MCF 10A (cell line): ENCODE measurements at regions not wholly inside any gene's neighbourhood (a gene's known extent, or its start where the extent isn't known, plus 50 kb on each side); places are given as distances from the start of the nearest gene placed in this dataset.
A peak's percentile ranks its signal among the peaks of the same experiment; 100 is the strongest.

ENCODE experiments used
- BruUV-seq: library from RNA; stranded (reverse); fragments of 400-500 nt; replicated peaks from 2 replicates; lab custom pipeline; 2021; lab: Mats Ljungman, UMichigan
- CTCF ChIA-PET: fragments of 300-600 bp; sonication (Branson Sonifier 250); formaldehyde crosslinking; extraction: SDS; loops from one replicate; lab custom pipeline; 2021; ENCODE audit warnings: antibody characterized with exemption, inconsistent platforms; lab: Yijun Ruan, JAX
- POLR2A ChIA-PET: fragments of 300-600, 350-650 bp; sonication (Branson Sonifier 250); formaldehyde crosslinking; extraction: SDS; loops from one replicate; lab custom pipeline; 2020; ENCODE audit warnings: antibody characterized with exemption, inconsistent platforms; lab: Yijun Ruan, JAX
- DNase-seq: peaks from one replicate; pipeline ENCODE4 v3.0.0-alpha.2; 2018; ENCODE audit not compliant: unreplicated experiment
- H3K27ac Mint-ChIP-seq: one replicate; pipeline ENCODE4 v1.8.0; 2022; ENCODE audit warnings: mild to moderate bottlenecking, low read depth, mixed read lengths; ENCODE audit not compliant: unreplicated experiment
- H3K27me3 Mint-ChIP-seq: one replicate; pipeline ENCODE4 v1.8.0; 2022; ENCODE audit warnings: mixed read lengths; ENCODE audit not compliant: insufficient read depth, unreplicated experiment
- H3K36me3 Mint-ChIP-seq: one replicate; pipeline ENCODE4 v1.8.0; 2022; ENCODE audit warnings: mild to moderate bottlenecking, moderate library complexity, mixed read lengths; ENCODE audit not compliant: insufficient read depth, unreplicated experiment
- H3K4me1 Mint-ChIP-seq: one replicate; pipeline ENCODE4 v1.8.0; 2022; ENCODE audit warnings: mixed read lengths; ENCODE audit not compliant: insufficient read depth, unreplicated experiment
- H3K4me3 Mint-ChIP-seq: one replicate; pipeline ENCODE4 v1.8.0; 2022; ENCODE audit warnings: mild to moderate bottlenecking, moderate library complexity, mixed read lengths; ENCODE audit not compliant: unreplicated experiment
- H3K9me3 Mint-ChIP-seq: one replicate; pipeline ENCODE4 v1.8.0; 2022; ENCODE audit warnings: mixed read lengths; ENCODE audit not compliant: unreplicated experiment
- intact Hi-C: fragments of 100-400 bp; cut with micrococcal nuclease; formaldehyde crosslinking; loops from 2 replicates; pipeline ENCODE4 v1.14.1; 2022
- TF ChIP-seq, protein P1 (sequence below): fragments of 200-600 bp; IDR thresholded peaks from one replicate; pipeline ENCODE4 v1.8.0; 2022; ENCODE audit warnings: antibody characterized with exemption, mild to moderate bottlenecking; ENCODE audit not compliant: unreplicated experiment

DNA sequence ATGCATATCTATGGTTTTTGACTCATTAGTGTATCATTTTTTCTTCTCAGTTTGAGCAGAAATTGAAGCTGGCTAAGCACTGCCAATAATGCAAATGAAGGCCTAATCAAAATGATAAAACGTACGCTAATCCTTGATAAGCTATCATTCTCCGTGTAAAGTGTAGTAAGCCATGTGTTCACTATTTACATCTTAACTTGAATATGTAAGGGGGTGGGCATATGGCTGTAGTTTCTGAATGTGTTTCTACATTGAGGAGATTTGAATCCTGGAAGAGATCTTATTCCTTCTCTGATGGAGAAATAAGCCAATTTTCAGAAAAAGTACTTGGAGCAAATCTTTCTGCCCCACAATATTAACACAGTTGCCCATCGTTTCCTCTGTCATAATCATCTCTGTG is 351.8 kb upstream of the ANO3 start:
- no peak for DNase-seq
- BruUV-seq, result no TSS peak
- TF ChIP-seq, protein P1, sequence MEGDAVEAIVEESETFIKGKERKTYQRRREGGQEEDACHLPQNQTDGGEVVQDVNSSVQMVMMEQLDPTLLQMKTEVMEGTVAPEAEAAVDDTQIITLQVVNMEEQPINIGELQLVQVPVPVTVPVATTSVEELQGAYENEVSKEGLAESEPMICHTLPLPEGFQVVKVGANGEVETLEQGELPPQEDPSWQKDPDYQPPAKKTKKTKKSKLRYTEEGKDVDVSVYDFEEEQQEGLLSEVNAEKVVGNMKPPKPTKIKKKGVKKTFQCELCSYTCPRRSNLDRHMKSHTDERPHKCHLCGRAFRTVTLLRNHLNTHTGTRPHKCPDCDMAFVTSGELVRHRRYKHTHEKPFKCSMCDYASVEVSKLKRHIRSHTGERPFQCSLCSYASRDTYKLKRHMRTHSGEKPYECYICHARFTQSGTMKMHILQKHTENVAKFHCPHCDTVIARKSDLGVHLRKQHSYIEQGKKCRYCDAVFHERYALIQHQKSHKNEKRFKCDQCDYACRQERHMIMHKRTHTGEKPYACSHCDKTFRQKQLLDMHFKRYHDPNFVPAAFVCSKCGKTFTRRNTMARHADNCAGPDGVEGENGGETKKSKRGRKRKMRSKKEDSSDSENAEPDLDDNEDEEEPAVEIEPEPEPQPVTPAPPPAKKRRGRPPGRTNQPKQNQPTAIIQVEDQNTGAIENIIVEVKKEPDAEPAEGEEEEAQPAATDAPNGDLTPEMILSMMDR, result no peak
- no peaks in the 10 kb centered on the region for H3K9me3 Mint-ChIP-seq
- ChIA-PET POLR2A (interaction anchor here (0.7 kb wide), 1 partner anchor 1199 kb away, joined by 5 read pairs; no protein-coding TSS in a partner anchor), CTCF (interaction anchor here (0.6 to 1.0 kb wide), 3 partner anchors 11 to 956 kb away, joined by 3 to 4 read pairs (median 3); no protein-coding TSS in a partner anchor)
- intact Hi-C loops, result no loop called here
- H3K27ac Mint-ChIP-seq, result no peak overlapping the region
- no peak overlapping the region for H3K4me3 Mint-ChIP-seq
- no peaks in the 10 kb centered on the region for H3K4me1 Mint-ChIP-seq
- peaks cover 89% of the 10 kb centered on the region for H3K27me3 Mint-ChIP-seq
- H3K36me3 Mint-ChIP-seq, result no peaks in the 10 kb centered on the region

DNA sequence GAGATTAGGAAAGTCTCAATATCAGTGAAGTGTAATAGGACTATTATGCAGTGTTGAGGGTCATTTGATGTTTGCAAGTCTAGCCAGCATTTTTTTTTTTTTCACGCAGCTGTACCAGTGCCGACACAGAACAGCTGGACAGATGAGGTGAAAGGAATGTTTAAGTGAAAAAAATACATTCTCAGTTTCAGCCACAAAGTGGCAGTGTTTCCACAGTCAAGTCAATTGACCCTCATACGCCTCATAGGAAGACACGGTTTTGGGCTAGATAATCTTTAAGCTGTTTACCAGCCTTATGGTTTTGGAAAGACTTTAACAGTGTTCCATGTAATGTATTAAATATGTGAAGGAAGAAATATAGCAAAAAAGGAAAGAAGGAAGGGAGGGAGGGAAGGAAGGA is 349.9 kb upstream of the ANO3 start:
- POLR2A ChIA-PET, result interaction anchor here (1.1 to 1.5 kb wide), 2 partner anchors 9 to 11 kb away, joined by 3 read pairs; no protein-coding TSS in a partner anchor
- no peak overlapping the region for H3K27ac Mint-ChIP-seq
- H3K36me3 Mint-ChIP-seq, result no peaks in the 10 kb centered on the region
- peak; percentile 51 for DNase-seq
- no TSS peak for BruUV-seq
- H3K4me1 Mint-ChIP-seq, result no peaks in the 10 kb centered on the region
- TF ChIP-seq, protein P1, result peak; percentile 56
- H3K4me3 Mint-ChIP-seq, result no peak overlapping the region
- peaks cover 93% of the 10 kb centered on the region for H3K27me3 Mint-ChIP-seq
- intact Hi-C loops, result loop anchor here (1.0 to 2.0 kb wide), 3 partner anchors 153 to 294 kb away; no protein-coding TSS in a partner anchor
- CTCF ChIA-PET, result interaction anchor here (0.6 to 4.1 kb wide), 44 partner anchors 9 to 1246 kb away, joined by 3 to 34 read pairs (median 5); no protein-coding TSS in a partner anchor
- H3K9me3 Mint-ChIP-seq, result no peaks in the 10 kb centered on the region

DNA sequence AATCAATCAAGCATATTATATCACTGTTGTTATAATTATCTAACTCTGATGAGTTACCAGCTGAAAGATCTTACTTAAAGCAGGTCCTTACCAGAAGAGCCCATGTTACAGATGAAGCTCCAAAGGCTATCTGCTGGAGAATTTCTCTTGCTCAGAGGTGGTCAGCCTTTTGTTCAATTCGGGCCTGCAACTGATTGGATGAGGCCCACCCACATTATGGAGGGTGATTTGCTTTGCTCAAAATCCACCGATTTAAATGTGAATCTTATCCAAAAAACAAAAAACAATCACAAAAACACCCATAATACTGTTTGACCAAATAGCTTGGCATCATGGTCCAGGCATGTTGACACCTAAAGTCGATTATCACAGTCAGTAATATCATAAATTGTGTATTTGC is 348.6 kb upstream of the ANO3 start:
- POLR2A ChIA-PET, result interaction anchor here (0.6 kb wide), 1 partner anchor 35 kb away, joined by 3 read pairs; no protein-coding TSS in a partner anchor
- DNase-seq, result no peak
- H3K27ac Mint-ChIP-seq, result no peak overlapping the region
- H3K27me3 Mint-ChIP-seq, result peaks cover 93% of the 10 kb centered on the region
- H3K9me3 Mint-ChIP-seq, result no peaks in the 10 kb centered on the region
- intact Hi-C loops, result loop anchor here (2.0 kb wide), 1 partner anchor 152 kb away; no protein-coding TSS in a partner anchor
- no peak overlapping the region for H3K4me3 Mint-ChIP-seq
- no peaks in the 10 kb centered on the region for H3K36me3 Mint-ChIP-seq
- no peaks in the 10 kb centered on the region for H3K4me1 Mint-ChIP-seq
- no TSS peak for BruUV-seq
- TF ChIP-seq, protein P1, result no peak
- CTCF ChIA-PET, result interaction anchor here (0.6 to 4.1 kb wide), 9 partner anchors 10 to 313 kb away, joined by 3 to 34 read pairs (median 4); no protein-coding TSS in a partner anchor

DNA sequence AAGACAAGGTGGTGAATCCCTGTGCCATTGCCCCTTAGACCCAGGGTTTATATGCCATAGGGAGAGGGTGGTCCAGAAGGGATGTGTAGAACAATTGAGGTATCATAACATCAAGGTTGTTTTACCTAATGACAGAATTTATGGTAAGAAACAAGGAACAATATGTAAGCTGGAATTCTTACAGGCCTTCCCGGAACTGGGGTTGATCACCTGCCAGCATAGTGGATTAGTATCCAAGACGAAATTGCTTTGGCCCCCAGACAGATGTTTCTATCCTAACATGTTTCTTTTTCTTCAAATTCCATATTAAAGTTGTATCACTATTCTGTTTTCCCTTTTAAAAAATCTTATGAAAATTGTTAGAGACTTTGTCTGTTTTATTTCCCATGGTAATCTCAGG is 343.8 kb upstream of the ANO3 start:
- no TSS peak for BruUV-seq
- TF ChIP-seq, protein P1, result no peak
- ChIA-PET POLR2A (no interaction called here), CTCF (interaction anchor here (0.8 to 1.0 kb wide), 2 partner anchors 226 to 236 kb away, joined by 3 read pairs; no protein-coding TSS in a partner anchor)
- Mint-ChIP-seq H3K9me3 (no peaks in the 10 kb centered on the region), H3K4me3 (no peak overlapping the region), H3K4me1 (no peaks in the 10 kb centered on the region), H3K27me3 (peaks cover 99% of the 10 kb centered on the region), H3K27ac (no peak overlapping the region), H3K36me3 (no peaks in the 10 kb centered on the region)
- no peak for DNase-seq
- intact Hi-C loops, result no loop called here
